ENCODE measurements at regions not wholly inside any gene's neighbourhood (a gene's known extent, or its start where the extent isn't known, plus 50 kb on each side); places are given as distances from the start of the nearest gene placed in this dataset.

DNA sequence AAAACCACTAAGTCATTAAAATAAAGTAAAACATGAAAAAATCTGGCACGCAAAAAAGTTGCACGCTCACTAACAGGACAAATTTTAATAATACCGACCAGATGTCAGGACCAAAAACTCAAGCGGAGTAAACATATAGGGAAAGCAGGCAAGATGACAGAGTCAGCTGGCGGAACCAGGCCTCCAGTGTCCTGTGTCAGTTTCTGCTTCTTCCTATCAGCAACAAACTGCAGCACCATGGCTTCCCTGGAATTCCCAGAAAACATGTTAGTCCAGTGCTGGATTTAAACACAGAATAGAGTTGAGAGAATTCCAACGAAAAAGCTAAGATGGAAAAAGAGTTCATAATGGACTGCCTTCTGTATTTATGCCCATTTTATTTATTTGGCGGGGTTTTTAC, 169.1 kb upstream of the ARHGEF26 start:
- Histone ChIP-seq H3K4me3 (no peak overlapping the region), H3K9me3 (no peaks in the 10 kb centered on the region), H3K27ac (no peak overlapping the region), H3K4me1 (no peaks in the 10 kb centered on the region), H3K27me3 (no peaks in the 10 kb centered on the region), H3K36me3 (no peaks in the 10 kb centered on the region)
- no peak for TF ChIP-seq POLR2A (IDR thresholded peaks at IDR 0.05)
- TF ChIP-seq, protein P1, sequence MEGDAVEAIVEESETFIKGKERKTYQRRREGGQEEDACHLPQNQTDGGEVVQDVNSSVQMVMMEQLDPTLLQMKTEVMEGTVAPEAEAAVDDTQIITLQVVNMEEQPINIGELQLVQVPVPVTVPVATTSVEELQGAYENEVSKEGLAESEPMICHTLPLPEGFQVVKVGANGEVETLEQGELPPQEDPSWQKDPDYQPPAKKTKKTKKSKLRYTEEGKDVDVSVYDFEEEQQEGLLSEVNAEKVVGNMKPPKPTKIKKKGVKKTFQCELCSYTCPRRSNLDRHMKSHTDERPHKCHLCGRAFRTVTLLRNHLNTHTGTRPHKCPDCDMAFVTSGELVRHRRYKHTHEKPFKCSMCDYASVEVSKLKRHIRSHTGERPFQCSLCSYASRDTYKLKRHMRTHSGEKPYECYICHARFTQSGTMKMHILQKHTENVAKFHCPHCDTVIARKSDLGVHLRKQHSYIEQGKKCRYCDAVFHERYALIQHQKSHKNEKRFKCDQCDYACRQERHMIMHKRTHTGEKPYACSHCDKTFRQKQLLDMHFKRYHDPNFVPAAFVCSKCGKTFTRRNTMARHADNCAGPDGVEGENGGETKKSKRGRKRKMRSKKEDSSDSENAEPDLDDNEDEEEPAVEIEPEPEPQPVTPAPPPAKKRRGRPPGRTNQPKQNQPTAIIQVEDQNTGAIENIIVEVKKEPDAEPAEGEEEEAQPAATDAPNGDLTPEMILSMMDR (IDR thresholded peaks at IDR 0.05), result no peak
- TF ChIP-seq POLR2AphosphoS5 (IDR thresholded peaks at IDR 0.05), result no peak
- TF ChIP-seq EP300 (IDR thresholded peaks at IDR 0.05), result no peak
- DNase-seq (ENCODE audit: low spot score in 2 of 2), result no peak
- WGBS, result 74% methylated on average over 7 of the region's 7 CpGs

DNA sequence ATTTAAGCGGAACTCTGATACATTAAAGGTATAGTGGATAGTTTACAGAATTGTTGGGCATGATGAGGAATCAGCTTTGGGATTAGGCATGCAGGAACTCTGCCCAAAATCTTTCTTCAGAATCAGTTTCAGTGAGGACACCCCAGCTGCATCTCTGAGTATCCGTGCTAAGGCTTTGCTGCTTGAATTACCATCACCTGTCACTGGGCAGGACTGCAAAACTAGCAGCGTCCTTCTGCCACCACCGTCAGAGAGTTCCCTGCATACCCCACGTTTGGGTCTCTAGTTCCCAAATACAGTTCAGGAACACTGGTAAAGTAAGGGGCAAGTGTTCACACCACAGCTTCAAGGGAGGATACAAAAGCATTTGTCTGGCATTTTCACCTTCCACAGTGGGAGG, 164.6 kb upstream of the ARHGEF26 start:
- Histone ChIP-seq H3K27ac (no peak overlapping the region), H3K9me3 (no peaks in the 10 kb centered on the region), H3K4me1 (peaks cover 11% of the 10 kb centered on the region), H3K36me3 (no peaks in the 10 kb centered on the region), H3K27me3 (no peaks in the 10 kb centered on the region), H3K4me3 (no peak overlapping the region)
- 89% methylated on average over 5 of the region's 5 CpGs for WGBS
- no peak for TF ChIP-seq POLR2A (IDR thresholded peaks at IDR 0.05)
- no peak for TF ChIP-seq POLR2AphosphoS5 (IDR thresholded peaks at IDR 0.05)
- TF ChIP-seq, protein P1 (IDR thresholded peaks at IDR 0.05), result no peak
- no peak for TF ChIP-seq EP300 (IDR thresholded peaks at IDR 0.05)
- DNase-seq (ENCODE audit: low spot score in 2 of 2), result no peak

DNA sequence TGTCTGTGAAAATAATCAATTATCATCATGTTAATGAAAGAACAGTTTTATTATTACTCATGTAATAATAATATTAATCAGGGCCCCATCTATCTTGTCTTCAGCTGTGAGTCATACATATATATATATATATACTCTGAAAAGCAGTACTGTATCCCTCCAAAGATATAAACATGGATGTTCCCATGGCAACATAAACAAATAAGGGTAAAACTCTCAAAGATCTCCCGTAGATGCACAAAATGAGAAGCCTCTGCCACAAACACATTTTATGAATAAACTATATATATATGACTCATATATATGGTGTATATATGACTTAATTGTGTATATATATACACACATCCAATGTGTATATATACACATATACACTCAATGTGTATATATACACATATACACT, 163.8 kb upstream of the ARHGEF26 start:
- H3K27ac ChIP-seq, result no peak overlapping the region
- TF ChIP-seq, protein P1 (IDR thresholded peaks at IDR 0.05), result no peak
- no peak for TF ChIP-seq EP300 (IDR thresholded peaks at IDR 0.05)
- no peak for TF ChIP-seq POLR2A (IDR thresholded peaks at IDR 0.05)
- TF ChIP-seq POLR2AphosphoS5 (IDR thresholded peaks at IDR 0.05), result no peak
- WGBS, result 52% methylated on average over 1 of the region's 1 CpG
- no peaks in the 10 kb centered on the region for H3K27me3 ChIP-seq
- no peak overlapping the region for H3K4me3 ChIP-seq
- DNase-seq (ENCODE audit: low spot score in 2 of 2), result no peak
- H3K4me1 ChIP-seq, result peaks cover 11% of the 10 kb centered on the region
- H3K36me3 ChIP-seq, result no peaks in the 10 kb centered on the region
- no peaks in the 10 kb centered on the region for H3K9me3 ChIP-seq

DNA sequence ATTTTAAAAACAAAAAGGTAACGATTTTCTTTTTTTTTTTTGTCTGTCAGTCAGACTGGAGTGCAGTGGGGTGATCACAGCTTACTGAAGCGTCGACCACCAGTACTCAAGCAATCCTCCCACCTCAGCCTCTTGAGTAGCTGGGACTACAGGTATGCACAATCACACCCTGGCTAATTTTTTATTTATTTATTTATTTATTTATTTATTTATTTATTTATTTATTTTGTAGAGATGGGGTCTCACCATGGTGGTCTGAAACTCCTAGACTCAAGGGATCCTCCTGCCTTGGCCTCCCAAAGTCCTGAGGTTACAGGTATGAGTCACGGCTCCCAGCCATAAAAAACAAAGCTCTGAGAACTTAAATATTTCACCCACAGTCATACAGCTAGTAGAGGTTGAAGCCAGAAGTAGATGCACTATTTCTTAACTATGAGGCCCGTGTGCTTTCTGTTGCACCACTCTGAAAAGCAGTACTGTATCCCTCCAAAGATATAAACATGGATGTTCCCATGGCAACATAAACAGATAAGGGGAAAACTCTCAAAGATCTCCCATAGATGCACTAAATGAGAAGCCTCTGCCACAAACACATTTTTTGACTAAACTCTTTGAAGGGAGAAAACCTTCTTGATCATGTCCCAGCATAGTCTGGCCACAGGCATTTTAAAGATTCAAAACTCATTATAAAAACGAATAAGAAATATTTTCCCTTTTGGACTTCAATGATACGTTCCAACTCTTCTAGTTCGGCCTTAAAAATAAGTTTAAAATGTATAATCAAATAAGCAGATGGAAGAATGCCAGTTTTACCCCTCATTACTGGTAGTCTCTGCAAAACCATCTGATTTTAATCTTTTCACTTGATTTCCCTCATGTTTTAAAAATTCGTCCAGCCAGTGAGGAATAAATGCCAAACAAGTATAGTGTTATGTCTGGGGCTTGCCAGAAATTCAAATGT, 162.3 kb upstream of the ARHGEF26 start:
- Histone ChIP-seq H3K9me3 (no peaks in the 10 kb centered on the region), H3K27me3 (no peaks in the 10 kb centered on the region), H3K27ac (no peak overlapping the region), H3K4me3 (no peak overlapping the region), H3K4me1 (peaks cover 11% of the 10 kb centered on the region), H3K36me3 (no peaks in the 10 kb centered on the region)
- TF ChIP-seq EP300 (IDR thresholded peaks at IDR 0.05), result no peak
- TF ChIP-seq POLR2A (IDR thresholded peaks at IDR 0.05), result no peak
- TF ChIP-seq, protein P1 (IDR thresholded peaks at IDR 0.05), result no peak
- no peak for TF ChIP-seq POLR2AphosphoS5 (IDR thresholded peaks at IDR 0.05)
- 50% methylated on average over 9 of the region's 9 CpGs for WGBS
- DNase-seq (ENCODE audit: low spot score in 2 of 2), result no peak

DNA sequence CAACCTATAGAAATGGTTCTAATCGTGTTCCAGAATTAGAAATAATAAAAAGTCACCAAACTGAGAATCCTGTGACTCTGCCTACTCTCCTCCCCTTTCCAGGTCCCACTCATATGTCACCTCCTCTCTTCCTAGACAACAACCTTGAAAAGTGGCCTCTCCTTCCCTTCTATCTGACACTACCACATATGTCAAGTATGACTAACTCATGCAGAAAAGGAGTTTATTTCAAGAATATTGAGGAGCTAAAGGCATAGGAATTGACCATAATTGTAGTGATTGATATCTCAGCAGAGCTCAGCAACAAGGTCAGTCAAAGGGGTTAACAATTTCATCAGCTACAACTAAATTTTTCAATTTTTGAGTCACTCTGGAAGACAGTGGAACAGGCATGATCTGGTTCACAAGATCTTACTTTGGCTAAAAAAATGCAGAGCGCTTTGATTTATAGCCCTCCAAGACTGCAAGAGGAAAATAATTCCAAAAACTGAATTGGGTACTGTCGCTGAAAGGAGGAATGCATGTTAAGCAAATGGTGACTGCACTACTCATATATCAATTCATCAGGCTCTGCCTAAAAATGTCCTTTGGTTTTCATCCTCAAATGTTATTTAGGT, 160.6 kb upstream of the ARHGEF26 start:
- 78% methylated on average over 3 of the region's 3 CpGs for WGBS
- Histone ChIP-seq H3K4me3 (no peak overlapping the region), H3K4me1 (peaks cover 11% of the 10 kb centered on the region), H3K36me3 (no peaks in the 10 kb centered on the region), H3K9me3 (no peaks in the 10 kb centered on the region), H3K27me3 (no peaks in the 10 kb centered on the region), H3K27ac (no peak overlapping the region)
- no peak for DNase-seq (ENCODE audit: low spot score in 2 of 2)
- TF ChIP-seq EP300 (IDR thresholded peaks at IDR 0.05) (no peak), POLR2AphosphoS5 (IDR thresholded peaks at IDR 0.05) (no peak), POLR2A (IDR thresholded peaks at IDR 0.05) (no peak)
- TF ChIP-seq, protein P1 (IDR thresholded peaks at IDR 0.05), result no peak

All from suprapubic skin (tissue), 4 donors.